ENCODE measurements at regions not wholly inside any gene's neighbourhood (a gene's known extent, or its start where the extent isn't known, plus 50 kb on each side); places are given as distances from the start of the nearest gene placed in this dataset.

GRCh38 chr2:89837962-89838625, 1146.6 kb downstream of the RPIA start (continued):
- TF ChIP-seq, protein P1, sequence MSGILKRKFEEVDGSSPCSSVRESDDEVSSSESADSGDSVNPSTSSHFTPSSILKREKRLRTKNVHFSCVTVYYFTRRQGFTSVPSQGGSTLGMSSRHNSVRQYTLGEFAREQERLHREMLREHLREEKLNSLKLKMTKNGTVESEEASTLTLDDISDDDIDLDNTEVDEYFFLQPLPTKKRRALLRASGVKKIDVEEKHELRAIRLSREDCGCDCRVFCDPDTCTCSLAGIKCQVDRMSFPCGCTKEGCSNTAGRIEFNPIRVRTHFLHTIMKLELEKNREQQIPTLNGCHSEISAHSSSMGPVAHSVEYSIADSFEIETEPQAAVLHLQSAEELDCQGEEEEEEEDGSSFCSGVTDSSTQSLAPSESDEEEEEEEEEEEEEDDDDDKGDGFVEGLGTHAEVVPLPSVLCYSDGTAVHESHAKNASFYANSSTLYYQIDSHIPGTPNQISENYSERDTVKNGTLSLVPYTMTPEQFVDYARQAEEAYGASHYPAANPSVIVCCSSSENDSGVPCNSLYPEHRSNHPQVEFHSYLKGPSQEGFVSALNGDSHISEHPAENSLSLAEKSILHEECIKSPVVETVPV (CRISPR knock-in tag; IDR thresholded peaks at IDR 0.05), result no peak
- TF ChIP-seq OSR1 (CRISPR knock-in tag; IDR thresholded peaks at IDR 0.05), result no peak
- TF ChIP-seq, protein P2, sequence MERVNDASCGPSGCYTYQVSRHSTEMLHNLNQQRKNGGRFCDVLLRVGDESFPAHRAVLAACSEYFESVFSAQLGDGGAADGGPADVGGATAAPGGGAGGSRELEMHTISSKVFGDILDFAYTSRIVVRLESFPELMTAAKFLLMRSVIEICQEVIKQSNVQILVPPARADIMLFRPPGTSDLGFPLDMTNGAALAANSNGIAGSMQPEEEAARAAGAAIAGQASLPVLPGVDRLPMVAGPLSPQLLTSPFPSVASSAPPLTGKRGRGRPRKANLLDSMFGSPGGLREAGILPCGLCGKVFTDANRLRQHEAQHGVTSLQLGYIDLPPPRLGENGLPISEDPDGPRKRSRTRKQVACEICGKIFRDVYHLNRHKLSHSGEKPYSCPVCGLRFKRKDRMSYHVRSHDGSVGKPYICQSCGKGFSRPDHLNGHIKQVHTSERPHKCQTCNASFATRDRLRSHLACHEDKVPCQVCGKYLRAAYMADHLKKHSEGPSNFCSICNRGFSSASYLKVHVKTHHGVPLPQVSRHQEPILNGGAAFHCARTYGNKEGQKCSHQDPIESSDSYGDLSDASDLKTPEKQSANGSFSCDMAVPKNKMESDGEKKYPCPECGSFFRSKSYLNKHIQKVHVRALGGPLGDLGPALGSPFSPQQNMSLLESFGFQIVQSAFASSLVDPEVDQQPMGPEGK (CRISPR knock-in tag; IDR thresholded peaks at IDR 0.05; ENCODE audit: borderline replicate concordance), result no peak
- no peak for TF ChIP-seq RARB (CRISPR knock-in tag; IDR thresholded peaks at IDR 0.05)

DNA sequence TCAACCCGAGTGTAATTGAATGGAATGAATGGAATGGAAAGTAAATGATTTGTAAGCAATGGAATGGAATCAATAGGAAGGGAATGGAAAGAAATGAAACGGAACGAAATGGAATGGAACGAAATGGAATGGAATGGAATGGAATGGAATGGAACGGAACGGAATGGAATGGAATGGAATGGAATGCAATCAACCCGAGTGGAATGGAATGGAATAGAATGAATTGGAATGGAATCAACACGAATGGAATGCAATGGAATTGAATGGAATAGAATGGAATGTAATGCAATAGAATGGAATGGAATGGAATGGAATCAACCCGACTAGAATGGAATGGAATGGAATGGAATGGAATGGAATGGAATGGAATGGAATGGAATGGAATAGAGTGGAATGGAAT, 1148.7 kb downstream of the RPIA start:
- ATAC-seq, result peak; percentile 41

DNA sequence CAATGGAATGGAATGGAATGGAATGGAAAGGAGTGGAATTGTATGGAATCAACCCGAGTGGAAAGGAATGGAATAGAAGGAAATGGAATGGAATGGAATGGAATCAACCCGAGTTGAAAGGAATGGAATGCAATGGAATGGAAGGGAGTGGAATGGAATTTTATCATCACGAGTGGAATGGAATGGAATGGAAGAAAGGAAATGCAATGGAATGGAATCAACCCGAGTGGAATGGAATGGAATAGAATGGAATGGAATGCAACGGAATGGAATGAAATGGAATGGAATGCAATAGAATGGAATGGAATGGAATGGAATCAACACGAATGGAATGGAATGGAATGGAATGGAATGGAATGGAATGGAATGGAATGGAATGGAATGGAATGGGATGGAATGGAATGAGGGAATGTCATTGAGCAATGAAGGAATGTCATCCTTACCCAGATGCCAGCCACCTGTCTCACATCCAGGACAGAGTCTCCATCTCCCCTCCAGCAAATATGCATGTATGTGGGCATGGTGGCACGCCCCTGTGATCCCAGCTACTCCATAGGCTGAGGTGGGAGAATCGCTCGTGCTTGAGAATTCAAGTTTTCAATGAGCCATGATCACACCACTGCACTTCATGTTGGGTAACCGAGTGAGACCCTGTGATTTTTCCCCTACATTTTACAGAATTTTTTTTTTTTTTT, 1149.5 kb downstream of the RPIA start:
- peak; percentile 65 for ATAC-seq

DNA sequence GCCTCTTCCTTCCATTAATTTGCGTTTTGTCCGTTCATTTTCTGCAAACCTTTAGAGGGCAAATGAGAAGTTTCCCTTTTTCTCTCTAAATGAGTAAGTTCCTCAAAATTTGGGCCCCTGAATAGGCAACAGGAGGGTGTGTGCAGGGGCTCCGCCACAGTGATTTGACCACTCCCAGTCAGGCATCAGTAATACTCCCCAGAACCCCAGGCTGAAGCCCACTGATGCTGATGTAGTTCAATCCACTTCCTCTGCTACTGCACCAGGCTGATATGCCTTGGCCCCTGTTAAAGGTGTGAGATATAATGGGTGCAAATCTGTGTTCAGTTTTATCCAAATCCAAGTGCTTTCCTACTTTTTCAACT, 1150.0 kb downstream of the RPIA start:
- no peak for TF ChIP-seq SNAI2 (CRISPR knock-in tag; IDR thresholded peaks at IDR 0.05)
- TF ChIP-seq ZC3H10 (CRISPR knock-in tag; IDR thresholded peaks at IDR 0.05), result no peak
- no peak for TF ChIP-seq ZNF70 (CRISPR knock-in tag; IDR thresholded peaks at IDR 0.05)
- TF ChIP-seq RARB (CRISPR knock-in tag; IDR thresholded peaks at IDR 0.05), result no peak
- TF ChIP-seq ARNTL (CRISPR knock-in tag; IDR thresholded peaks at IDR 0.05; ENCODE audit: borderline replicate concordance, low read depth), result no peak
- TF ChIP-seq PPARA (CRISPR knock-in tag; IDR thresholded peaks at IDR 0.05; ENCODE audit: borderline replicate concordance), result no peak
- TF ChIP-seq GLIS3 (CRISPR knock-in tag; IDR thresholded peaks at IDR 0.05), result no peak
- TF ChIP-seq, protein P2 (CRISPR knock-in tag; IDR thresholded peaks at IDR 0.05; ENCODE audit: borderline replicate concordance), result no peak
- no peak for TF ChIP-seq TSHZ2 (CRISPR knock-in tag; IDR thresholded peaks at IDR 0.05)
- no peak for TF ChIP-seq CSDC2 (CRISPR knock-in tag; IDR thresholded peaks at IDR 0.05)
- no peak for TF ChIP-seq ZNF8 (CRISPR knock-in tag; IDR thresholded peaks at IDR 0.05)
- no peak for TF ChIP-seq OSR1 (CRISPR knock-in tag; IDR thresholded peaks at IDR 0.05)
- TF ChIP-seq ISL1 (CRISPR knock-in tag; IDR thresholded peaks at IDR 0.05), result no peak
- no peak for TF ChIP-seq BACH2 (CRISPR knock-in tag; IDR thresholded peaks at IDR 0.05; ENCODE audit: borderline replicate concordance)
- TF ChIP-seq, protein P1 (CRISPR knock-in tag; IDR thresholded peaks at IDR 0.05), result no peak
- TF ChIP-seq ZNF565 (CRISPR knock-in tag; conservative IDR thresholded peaks at IDR 0.05; ENCODE audit: low read depth), result no peak
- TF ChIP-seq, protein P3, sequence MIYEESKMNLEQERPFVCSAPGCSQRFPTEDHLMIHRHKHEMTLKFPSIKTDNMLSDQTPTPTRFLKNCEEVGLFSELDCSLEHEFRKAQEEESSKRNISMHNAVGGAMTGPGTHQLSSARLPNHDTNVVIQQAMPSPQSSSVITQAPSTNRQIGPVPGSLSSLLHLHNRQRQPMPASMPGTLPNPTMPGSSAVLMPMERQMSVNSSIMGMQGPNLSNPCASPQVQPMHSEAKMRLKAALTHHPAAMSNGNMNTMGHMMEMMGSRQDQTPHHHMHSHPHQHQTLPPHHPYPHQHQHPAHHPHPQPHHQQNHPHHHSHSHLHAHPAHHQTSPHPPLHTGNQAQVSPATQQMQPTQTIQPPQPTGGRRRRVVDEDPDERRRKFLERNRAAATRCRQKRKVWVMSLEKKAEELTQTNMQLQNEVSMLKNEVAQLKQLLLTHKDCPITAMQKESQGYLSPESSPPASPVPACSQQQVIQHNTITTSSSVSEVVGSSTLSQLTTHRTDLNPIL (CRISPR knock-in tag; IDR thresholded peaks at IDR 0.05; ENCODE audit: low read depth), result no peak
- no peak for ATAC-seq
